GM19043 (cell line): ENCODE measurements at regions not wholly inside any gene's neighbourhood (a gene's known extent, or its start where the extent isn't known, plus 50 kb on each side); places are given as distances from the start of the nearest gene placed in this dataset.
"Not testable (repeated sequence)": the region's sequence is repeated elsewhere in the genome, so short reads cannot be mapped to it uniquely, and the experiment has no call there.

Source experiments
- ATAC-seq: cut with Tn5 transposase; IDR thresholded peaks from one replicate; pipeline ENCODE4 v1.9.1; 2021; ENCODE audit warnings: low read depth; ENCODE audit not compliant: unreplicated experiment

GRCh38 chr12:92253301-92253700 is 107.7 kb upstream of the BTG1 start:
- no peak for ATAC-seq

GRCh38 chr12:92248977-92249376 is 103.3 kb upstream of the BTG1 start:
- no peak for ATAC-seq

GRCh38 chr12:92244036-92244435 is 98.4 kb upstream of the BTG1 start:
- no peak for ATAC-seq

- no peak for ATAC-seq
Observed at GRCh38 chr12:92242907-92243306, 97.3 kb upstream of the BTG1 start.

GRCh38 chr12:92237762-92238523 is 92.3 kb upstream of the BTG1 start:
- no peak for ATAC-seq

GRCh38 chr12:92237262-92237661 is 91.6 kb upstream of the BTG1 start:
- no peak for ATAC-seq

GRCh38 chr12:92235703-92236472 is 90.2 kb upstream of the BTG1 start:
- ATAC-seq = no peak

- no peak for ATAC-seq
Observed at GRCh38 chr12:92234533-92234932, 88.9 kb upstream of the BTG1 start.

GRCh38 chr12:92233346-92234015 is 87.8 kb upstream of the BTG1 start:
- ATAC-seq = no peak

GRCh38 chr12:92232371-92232932 is 86.8 kb upstream of the BTG1 start:
- not testable (repeated sequence) for ATAC-seq

- ATAC-seq = not testable (repeated sequence)
Observed at GRCh38 chr12:92231945-92232344, 86.3 kb upstream of the BTG1 start.

- ATAC-seq = not testable (repeated sequence)
Observed at GRCh38 chr12:92231532-92231931, 85.9 kb upstream of the BTG1 start.

- no peak for ATAC-seq
Observed at GRCh38 chr12:92229381-92229780, 83.7 kb upstream of the BTG1 start.

GRCh38 chr12:92226961-92227360 is 81.3 kb upstream of the BTG1 start:
- ATAC-seq = no peak

- no peak for ATAC-seq
Observed at GRCh38 chr12:92226071-92226661, 80.5 kb upstream of the BTG1 start.

GRCh38 chr12:92224685-92225331 is 79.2 kb upstream of the BTG1 start:
- ATAC-seq = no peak

GRCh38 chr12:92223481-92223880 is 77.8 kb upstream of the BTG1 start:
- no peak for ATAC-seq

- ATAC-seq = no peak
Observed at GRCh38 chr12:92221656-92222315, 76.1 kb upstream of the BTG1 start.

- ATAC-seq = no peak
Observed at GRCh38 chr12:92218394-92219077, 72.9 kb upstream of the BTG1 start.
